WTC11 (cell line): ENCODE measurements at regions not wholly inside any gene's neighbourhood (a gene's known extent, or its start where the extent isn't known, plus 50 kb on each side); places are given as distances from the start of the nearest gene placed in this dataset.

Experiments
- ATAC-seq: fragments of 200-7000 bp; cut with Tn5 transposase; 2 replicates; pipeline ENCODE4 v1.10.0; 2021; ENCODE audit warnings: mild to moderate bottlenecking, moderate library complexity
- CTCF ChIA-PET: fragments of 300-600 bp; sonication (Branson Sonifier 250); formaldehyde crosslinking; loops from one replicate; lab custom pipeline; 2021; ENCODE audit warnings: antibody characterized with exemption; lab: Charles Lee
- POLR2A ChIA-PET: fragments of 350-600 bp; sonication (Branson Sonifier 250); formaldehyde crosslinking; loops from one replicate; lab custom pipeline; 2021; ENCODE audit warnings: antibody characterized with exemption; lab: Charles Lee
- DNase-seq: peaks from one replicate; pipeline ENCODE4 v3.0.0; 2021; ENCODE audit warnings: low spot score
- H3K27ac Mint-ChIP-seq: 2 replicates; pipeline ENCODE4 v1.8.0; 2021; ENCODE audit warnings: mixed read lengths
- H3K27me3 Mint-ChIP-seq: 2 replicates; pipeline ENCODE4 v1.8.0; 2021; ENCODE audit warnings: low read depth, mild to moderate bottlenecking, moderate library complexity, mixed read lengths
- H3K36me3 Mint-ChIP-seq: 2 replicates; pipeline ENCODE4 v1.8.0; 2021; ENCODE audit warnings: mixed read lengths
- H3K4me1 Mint-ChIP-seq: 2 replicates; pipeline ENCODE4 v1.8.0; 2022; ENCODE audit warnings: mixed read lengths
- H3K4me3 Mint-ChIP-seq: 2 replicates; pipeline ENCODE4 v1.8.0; 2021; ENCODE audit warnings: mild to moderate bottlenecking, moderate library complexity, mixed read lengths
- H3K9me3 Mint-ChIP-seq: 2 replicates; pipeline ENCODE4 v1.8.0; 2021; ENCODE audit warnings: mixed read lengths
- CREB1 ChIP-seq: sonication (generic); formaldehyde crosslinking; IDR thresholded peaks from 2 replicates; pipeline ENCODE4 v1.8.0; 2023; ENCODE audit warnings: mild to moderate bottlenecking, missing genetic modification reagents
- CREM ChIP-seq: sonication (generic); formaldehyde crosslinking; IDR thresholded peaks from 2 replicates; pipeline ENCODE4 v1.8.1; 2022; ENCODE audit warnings: mild to moderate bottlenecking, missing genetic modification reagents, moderate library complexity
- GABPB1 ChIP-seq: sonication (generic); formaldehyde crosslinking; IDR thresholded peaks from 2 replicates; pipeline ENCODE4 v1.8.1; 2023; ENCODE audit warnings: mild to moderate bottlenecking, missing genetic modification reagents
- JUN ChIP-seq: sonication (generic); formaldehyde crosslinking; IDR thresholded peaks from 2 replicates; pipeline ENCODE4 v1.8.0; 2023; ENCODE audit warnings: mild to moderate bottlenecking, missing genetic modification reagents
- NFATC4 ChIP-seq: fragments of 250-450 bp; sonication (Bioruptor Pico); IDR thresholded peaks from 2 replicates; pipeline ENCODE4 v1.9.0; 2021; ENCODE audit warnings: mild to moderate bottlenecking
- NFYB ChIP-seq: sonication (generic); formaldehyde crosslinking; conservative IDR thresholded peaks from 2 replicates; pipeline ENCODE4 v1.8.0; 2022; ENCODE audit warnings: low read depth, missing genetic modification reagents
- NR1H2 ChIP-seq: sonication (generic); formaldehyde crosslinking; IDR thresholded peaks from 2 replicates; pipeline ENCODE4 v1.9.0; 2021; ENCODE audit warnings: mild to moderate bottlenecking, moderate library complexity, missing genetic modification reagents
- RELA ChIP-seq: sonication (generic); formaldehyde crosslinking; IDR thresholded peaks from 2 replicates; pipeline ENCODE4 v1.8.1; 2022; ENCODE audit warnings: missing genetic modification reagents, mild to moderate bottlenecking, borderline replicate concordance
- SOX15 ChIP-seq: fragments of 250-450 bp; sonication (Bioruptor Pico); IDR thresholded peaks from 2 replicates; pipeline ENCODE4 v1.9.0; 2021; ENCODE audit warnings: mild to moderate bottlenecking
- ZNF121 ChIP-seq: sonication (generic); formaldehyde crosslinking; IDR thresholded peaks from 2 replicates; pipeline ENCODE4 v1.8.0; 2023; ENCODE audit warnings: missing genetic modification reagents
- TF ChIP-seq, protein P1 (sequence below): sonication (generic); formaldehyde crosslinking; IDR thresholded peaks from 2 replicates; pipeline ENCODE4 v1.8.1; 2022; ENCODE audit warnings: mild to moderate bottlenecking, missing genetic modification reagents, moderate library complexity, borderline replicate concordance
- TF ChIP-seq, protein P2 (sequence below): sonication (generic); formaldehyde crosslinking; IDR thresholded peaks from 2 replicates; pipeline ENCODE4 v1.8.0; 2022; ENCODE audit warnings: mild to moderate bottlenecking, missing genetic modification reagents
- TF ChIP-seq, protein P3 (sequence below): sonication (generic); formaldehyde crosslinking; IDR thresholded peaks from 2 replicates; pipeline ENCODE4 v1.8.1; 2022; ENCODE audit warnings: low read depth, mild to moderate bottlenecking, moderate library complexity, missing genetic modification reagents, borderline replicate concordance
- TF ChIP-seq, protein P4 (sequence below): fragments of 250-450 bp; sonication (Bioruptor Pico); IDR thresholded peaks from 2 replicates; pipeline ENCODE4 v1.9.0; 2021; ENCODE audit warnings: mild to moderate bottlenecking
- TF ChIP-seq, protein P5 (sequence below): sonication (generic); formaldehyde crosslinking; IDR thresholded peaks from 2 replicates; pipeline ENCODE4 v1.8.1; 2023; ENCODE audit warnings: mild to moderate bottlenecking, missing genetic modification reagents, moderate library complexity
- TF ChIP-seq, protein P6 (sequence below): sonication (generic); formaldehyde crosslinking; IDR thresholded peaks from 2 replicates; pipeline ENCODE4 v1.8.0; 2023; ENCODE audit warnings: missing genetic modification reagents
- TF ChIP-seq, protein P7 (sequence below): sonication (generic); formaldehyde crosslinking; IDR thresholded peaks from 2 replicates; pipeline ENCODE4 v1.8.1; 2023; ENCODE audit warnings: mild to moderate bottlenecking, missing genetic modification reagents

DNA sequence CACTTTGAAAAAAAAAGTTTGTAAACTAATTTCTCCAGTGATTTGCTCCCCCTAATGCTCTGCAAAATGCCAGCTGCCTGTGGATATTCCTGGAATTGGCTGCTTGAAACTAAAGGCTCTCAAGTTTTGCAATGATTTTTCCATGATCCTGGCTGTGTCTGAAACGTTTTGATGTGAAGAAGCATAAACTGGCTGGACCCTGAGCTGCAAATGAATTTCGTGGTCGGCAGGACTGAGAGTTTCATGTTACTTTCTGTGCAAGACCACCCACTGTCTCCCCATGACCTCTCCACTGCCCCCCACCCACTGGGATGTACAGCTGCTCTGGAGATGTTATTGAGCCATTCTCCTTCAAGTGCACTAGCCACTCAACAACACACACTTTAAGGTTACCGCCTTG, 171.3 kb upstream of the SSTR4 start:
- POLR2A ChIA-PET: no interaction called here
- no peak overlapping the region for H3K27ac Mint-ChIP-seq
- H3K9me3 Mint-ChIP-seq: no peaks in the 10 kb centered on the region
- H3K27me3 Mint-ChIP-seq: no peaks in the 10 kb centered on the region; the same call in 1 of the 2 replicates
- H3K36me3 Mint-ChIP-seq: no peaks in the 10 kb centered on the region
- TF ChIP-seq NFYB (CRISPR knock-in tag) (no peak), CREB1 (CRISPR knock-in tag) (no peak), CREM (CRISPR knock-in tag) (no peak), NR1H2 (CRISPR knock-in tag) (no peak), RELA (CRISPR knock-in tag) (no peak), ZNF121 (no peak)
- TF ChIP-seq, protein P1, sequence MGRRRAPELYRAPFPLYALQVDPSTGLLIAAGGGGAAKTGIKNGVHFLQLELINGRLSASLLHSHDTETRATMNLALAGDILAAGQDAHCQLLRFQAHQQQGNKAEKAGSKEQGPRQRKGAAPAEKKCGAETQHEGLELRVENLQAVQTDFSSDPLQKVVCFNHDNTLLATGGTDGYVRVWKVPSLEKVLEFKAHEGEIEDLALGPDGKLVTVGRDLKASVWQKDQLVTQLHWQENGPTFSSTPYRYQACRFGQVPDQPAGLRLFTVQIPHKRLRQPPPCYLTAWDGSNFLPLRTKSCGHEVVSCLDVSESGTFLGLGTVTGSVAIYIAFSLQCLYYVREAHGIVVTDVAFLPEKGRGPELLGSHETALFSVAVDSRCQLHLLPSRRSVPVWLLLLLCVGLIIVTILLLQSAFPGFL (CRISPR knock-in tag): no peak
- TF ChIP-seq, protein P2, sequence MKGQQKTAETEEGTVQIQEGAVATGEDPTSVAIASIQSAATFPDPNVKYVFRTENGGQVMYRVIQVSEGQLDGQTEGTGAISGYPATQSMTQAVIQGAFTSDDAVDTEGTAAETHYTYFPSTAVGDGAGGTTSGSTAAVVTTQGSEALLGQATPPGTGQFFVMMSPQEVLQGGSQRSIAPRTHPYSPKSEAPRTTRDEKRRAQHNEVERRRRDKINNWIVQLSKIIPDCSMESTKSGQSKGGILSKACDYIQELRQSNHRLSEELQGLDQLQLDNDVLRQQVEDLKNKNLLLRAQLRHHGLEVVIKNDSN (CRISPR knock-in tag): no peak
- TF ChIP-seq, protein P3, sequence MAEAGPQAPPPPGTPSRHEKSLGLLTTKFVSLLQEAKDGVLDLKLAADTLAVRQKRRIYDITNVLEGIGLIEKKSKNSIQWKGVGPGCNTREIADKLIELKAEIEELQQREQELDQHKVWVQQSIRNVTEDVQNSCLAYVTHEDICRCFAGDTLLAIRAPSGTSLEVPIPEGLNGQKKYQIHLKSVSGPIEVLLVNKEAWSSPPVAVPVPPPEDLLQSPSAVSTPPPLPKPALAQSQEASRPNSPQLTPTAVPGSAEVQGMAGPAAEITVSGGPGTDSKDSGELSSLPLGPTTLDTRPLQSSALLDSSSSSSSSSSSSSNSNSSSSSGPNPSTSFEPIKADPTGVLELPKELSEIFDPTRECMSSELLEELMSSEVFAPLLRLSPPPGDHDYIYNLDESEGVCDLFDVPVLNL (CRISPR knock-in tag): no peak
- TF ChIP-seq, protein P4, sequence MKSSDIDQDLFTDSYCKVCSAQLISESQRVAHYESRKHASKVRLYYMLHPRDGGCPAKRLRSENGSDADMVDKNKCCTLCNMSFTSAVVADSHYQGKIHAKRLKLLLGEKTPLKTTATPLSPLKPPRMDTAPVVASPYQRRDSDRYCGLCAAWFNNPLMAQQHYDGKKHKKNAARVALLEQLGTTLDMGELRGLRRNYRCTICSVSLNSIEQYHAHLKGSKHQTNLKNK (CRISPR knock-in tag): no peak
- ATAC-seq: no peak
- DNase-seq: no peak
- H3K4me3 Mint-ChIP-seq: no peak overlapping the region
- peaks cover 11% of the 10 kb centered on the region; the same call in 1 of the 2 replicates for H3K4me1 Mint-ChIP-seq
- CTCF ChIA-PET: interaction anchor here (0.7 to 2.2 kb wide), 3 partner anchors 12 to 337 kb away, joined by 3 to 10 read pairs (median 4); no protein-coding TSS in a partner anchor

DNA sequence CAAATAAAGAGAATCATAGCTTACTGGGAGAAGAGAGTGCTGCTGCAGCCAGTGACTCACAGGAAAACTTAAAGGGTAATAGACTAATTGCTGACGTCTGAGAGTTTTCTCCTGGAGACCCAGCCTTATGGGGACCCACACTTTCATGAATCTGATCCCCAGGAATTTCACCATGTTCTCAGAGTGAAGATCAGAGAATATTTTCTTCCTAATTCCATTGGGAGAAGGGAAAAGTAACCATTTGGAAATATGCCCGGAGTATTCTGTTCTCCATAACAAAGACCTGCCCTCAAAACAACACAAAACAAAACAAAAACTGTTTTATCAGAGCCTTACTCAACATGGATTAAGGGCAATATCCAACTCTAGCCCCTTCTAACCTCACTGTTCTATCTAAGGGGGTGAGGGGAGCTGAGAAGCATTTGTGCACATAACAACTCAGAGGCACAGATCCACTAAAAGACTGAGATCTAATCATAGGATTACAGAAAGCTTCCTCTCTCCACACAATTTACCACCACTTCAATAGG, 168.2 kb upstream of the SSTR4 start:
- peaks cover 10% of the 10 kb centered on the region for H3K9me3 Mint-ChIP-seq
- H3K27ac Mint-ChIP-seq: no peak overlapping the region
- no peak for TF ChIP-seq NFATC4 (CRISPR knock-in tag)
- no peak for TF ChIP-seq GABPB1 (CRISPR knock-in tag)
- TF ChIP-seq, protein P5, sequence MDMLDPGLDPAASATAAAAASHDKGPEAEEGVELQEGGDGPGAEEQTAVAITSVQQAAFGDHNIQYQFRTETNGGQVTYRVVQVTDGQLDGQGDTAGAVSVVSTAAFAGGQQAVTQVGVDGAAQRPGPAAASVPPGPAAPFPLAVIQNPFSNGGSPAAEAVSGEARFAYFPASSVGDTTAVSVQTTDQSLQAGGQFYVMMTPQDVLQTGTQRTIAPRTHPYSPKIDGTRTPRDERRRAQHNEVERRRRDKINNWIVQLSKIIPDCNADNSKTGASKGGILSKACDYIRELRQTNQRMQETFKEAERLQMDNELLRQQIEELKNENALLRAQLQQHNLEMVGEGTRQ (CRISPR knock-in tag): no peak
- no peaks in the 10 kb centered on the region; the same call in 1 of the 2 replicates for H3K27me3 Mint-ChIP-seq
- H3K36me3 Mint-ChIP-seq: no peaks in the 10 kb centered on the region
- no peak for ATAC-seq
- peaks cover 11% of the 10 kb centered on the region; the same call in 1 of the 2 replicates for H3K4me1 Mint-ChIP-seq
- no peak for DNase-seq
- ChIA-PET POLR2A (no interaction called here), CTCF (interaction anchor here (1.0 to 1.4 kb wide), 3 partner anchors 15 to 175 kb away, joined by 3 to 5 read pairs (median 4); no protein-coding TSS in a partner anchor)
- H3K4me3 Mint-ChIP-seq: no peak overlapping the region

DNA sequence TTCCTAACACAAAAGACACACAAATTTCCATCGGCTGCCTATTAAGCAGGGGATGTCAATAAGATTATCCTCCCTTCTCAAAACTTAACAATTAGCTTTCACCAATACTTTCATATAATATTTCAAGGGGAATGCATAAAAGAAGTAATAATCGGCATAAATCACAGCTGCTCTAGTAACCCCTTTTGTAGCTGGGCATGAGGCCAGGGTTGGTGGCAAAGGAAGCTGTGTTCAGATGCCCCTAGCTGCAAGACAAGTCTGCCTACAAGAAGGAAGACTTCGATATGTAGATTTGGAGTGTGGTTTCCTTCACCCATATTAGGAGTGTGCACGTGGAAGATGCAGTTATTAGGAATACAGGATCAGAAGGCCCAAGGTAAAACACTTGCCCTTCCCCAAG, 156.9 kb upstream of the SSTR4 start:
- no peak overlapping the region for H3K4me3 Mint-ChIP-seq
- CTCF ChIA-PET: interaction anchor here (1.0 to 1.1 kb wide), 2 partner anchors 26 to 186 kb away, joined by 3 to 5 read pairs; no protein-coding TSS in a partner anchor
- H3K9me3 Mint-ChIP-seq: 0 out of 2 replicates have a peak, but pooled peaks cover 5% of the 10 kb centered on the region
- no peaks in the 10 kb centered on the region for H3K4me1 Mint-ChIP-seq
- H3K36me3 Mint-ChIP-seq: no peaks in the 10 kb centered on the region
- TF ChIP-seq, protein P6, sequence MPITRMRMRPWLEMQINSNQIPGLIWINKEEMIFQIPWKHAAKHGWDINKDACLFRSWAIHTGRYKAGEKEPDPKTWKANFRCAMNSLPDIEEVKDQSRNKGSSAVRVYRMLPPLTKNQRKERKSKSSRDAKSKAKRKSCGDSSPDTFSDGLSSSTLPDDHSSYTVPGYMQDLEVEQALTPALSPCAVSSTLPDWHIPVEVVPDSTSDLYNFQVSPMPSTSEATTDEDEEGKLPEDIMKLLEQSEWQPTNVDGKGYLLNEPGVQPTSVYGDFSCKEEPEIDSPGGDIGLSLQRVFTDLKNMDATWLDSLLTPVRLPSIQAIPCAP (CRISPR knock-in tag): no peak
- TF ChIP-seq SOX15: no peak
- TF ChIP-seq, protein P7, sequence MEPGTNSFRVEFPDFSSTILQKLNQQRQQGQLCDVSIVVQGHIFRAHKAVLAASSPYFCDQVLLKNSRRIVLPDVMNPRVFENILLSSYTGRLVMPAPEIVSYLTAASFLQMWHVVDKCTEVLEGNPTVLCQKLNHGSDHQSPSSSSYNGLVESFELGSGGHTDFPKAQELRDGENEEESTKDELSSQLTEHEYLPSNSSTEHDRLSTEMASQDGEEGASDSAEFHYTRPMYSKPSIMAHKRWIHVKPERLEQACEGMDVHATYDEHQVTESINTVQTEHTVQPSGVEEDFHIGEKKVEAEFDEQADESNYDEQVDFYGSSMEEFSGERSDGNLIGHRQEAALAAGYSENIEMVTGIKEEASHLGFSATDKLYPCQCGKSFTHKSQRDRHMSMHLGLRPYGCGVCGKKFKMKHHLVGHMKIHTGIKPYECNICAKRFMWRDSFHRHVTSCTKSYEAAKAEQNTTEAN (CRISPR knock-in tag): no peak
- TF ChIP-seq, protein P4 (CRISPR knock-in tag): no peak
- TF ChIP-seq JUN (CRISPR knock-in tag): no peak
- H3K27ac Mint-ChIP-seq: no peak overlapping the region
- H3K27me3 Mint-ChIP-seq: peaks cover 3% of the 10 kb centered on the region; the same call in 1 of the 2 replicates
- no peak for ATAC-seq
- no peak for DNase-seq
- POLR2A ChIA-PET: no interaction called here
